ENCODE measurements at regions not wholly inside any gene's neighbourhood (a gene's known extent, or its start where the extent isn't known, plus 50 kb on each side); places are given as distances from the start of the nearest gene placed in this dataset.
"Not testable (repeated sequence)": the region's sequence is repeated elsewhere in the genome, so short reads cannot be mapped to it uniquely, and the experiment has no call there.

GRCh38 chr16:60949800-60950199 is 1086.4 kb downstream of the CDH8 start:
- no peak for DNase-seq

GRCh38 chr16:60945225-60945624 is 1091.0 kb downstream of the CDH8 start:
- no peak for DNase-seq

GRCh38 chr16:60936189-60936588 is 1100.0 kb downstream of the CDH8 start:
- DNase-seq, result not testable (repeated sequence)

GRCh38 chr16:60932600-60932999 is 1103.6 kb downstream of the CDH8 start:
- no peak for DNase-seq

GRCh38 chr16:60930291-60930690 is 1105.9 kb downstream of the CDH8 start:
- no peak for DNase-seq

GRCh38 chr16:60922920-60923319 is 1113.3 kb downstream of the CDH8 start:
- DNase-seq, result no peak

GRCh38 chr16:60914334-60914733 is 1121.9 kb downstream of the CDH8 start:
- no peak for DNase-seq

- no peak for DNase-seq
These were observed 1128.6 kb downstream of the CDH8 start for GRCh38 chr16:60907645-60908044.

- no peak for DNase-seq
These were observed 1130.4 kb downstream of the CDH8 start for GRCh38 chr16:60905811-60906210.

- no peak for DNase-seq
These were observed 1134.1 kb downstream of the CDH8 start for GRCh38 chr16:60902114-60902513.

- DNase-seq, result no peak
These were observed 1153.4 kb downstream of the CDH8 start for GRCh38 chr16:60882816-60883215.

- no peak for DNase-seq
These were observed 1183.6 kb downstream of the CDH8 start for GRCh38 chr16:60852635-60853034.

GRCh38 chr16:60821661-60822060 is 1214.6 kb downstream of the CDH8 start:
- no peak for DNase-seq

GRCh38 chr16:60820361-60820760 is 1215.9 kb downstream of the CDH8 start:
- no peak for DNase-seq

- no peak for DNase-seq
These were observed 1217.8 kb downstream of the CDH8 start for GRCh38 chr16:60818465-60818864.

- no peak for DNase-seq
These were observed 1219.8 kb downstream of the CDH8 start for GRCh38 chr16:60816461-60816860.

- no peak for DNase-seq
These were observed 1220.4 kb downstream of the CDH8 start for GRCh38 chr16:60815865-60816264.

GRCh38 chr16:60815033-60815432 is 1221.2 kb downstream of the CDH8 start:
- DNase-seq, result no peak

- DNase-seq, result no peak
These were observed 1224.6 kb downstream of the CDH8 start for GRCh38 chr16:60811657-60812056.

- DNase-seq, result no peak
These were observed 1225.1 kb downstream of the CDH8 start for GRCh38 chr16:60811051-60811608.

- DNase-seq, result no peak
These were observed 1226.0 kb downstream of the CDH8 start for GRCh38 chr16:60810250-60810649.

- no peak for DNase-seq
These were observed 1243.8 kb downstream of the CDH8 start for GRCh38 chr16:60792437-60792836.

- no peak for DNase-seq
These were observed 1247.6 kb downstream of the CDH8 start for GRCh38 chr16:60788631-60789030.

- DNase-seq, result no peak
These were observed 1260.0 kb downstream of the CDH8 start for GRCh38 chr16:60776281-60776680.

GRCh38 chr16:60771138-60771537 is 1265.1 kb downstream of the CDH8 start:
- no peak for DNase-seq

- not testable (repeated sequence) for DNase-seq
These were observed 1265.9 kb downstream of the CDH8 start for GRCh38 chr16:60770384-60770783.
